HEK293 (cell line): ENCODE measurements at regions not wholly inside any gene's neighbourhood (a gene's known extent, or its start where the extent isn't known, plus 50 kb on each side); places are given as distances from the start of the nearest gene placed in this dataset.

ENCODE experiments used
- ZNF341 ChIP-seq: fragments of 450-650 bp; formaldehyde crosslinking; IDR thresholded peaks from 2 replicates; pipeline ENCODE4; 2016; ENCODE audit warnings: low read depth, missing biosample characterization, missing genetic modification characterization
- TF ChIP-seq, protein P1 (sequence below): fragments of 450-650 bp; formaldehyde crosslinking; IDR thresholded peaks from 2 replicates; pipeline ENCODE4 v1.5.1; 2016; ENCODE audit warnings: missing biosample characterization, missing genetic modification characterization

DNA sequence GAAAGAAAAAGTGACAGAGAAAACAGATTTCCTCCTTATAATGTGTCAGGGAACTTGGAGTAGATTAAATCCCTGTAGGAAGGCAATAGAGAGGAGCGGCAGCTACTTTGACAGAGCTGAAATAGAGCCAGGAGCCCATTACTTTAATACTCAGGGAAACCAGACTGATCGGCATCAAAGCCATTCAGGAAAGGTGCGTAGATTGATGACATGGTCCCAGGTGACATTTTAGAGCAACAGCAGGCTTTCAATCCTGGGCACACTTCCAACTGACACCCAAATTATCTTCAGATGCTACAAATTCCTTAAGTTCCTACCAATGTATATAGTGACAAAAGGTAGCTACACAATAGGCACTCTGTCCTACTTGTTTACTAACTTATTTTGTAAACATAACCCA, 821.5 kb downstream of the CDH8 start:
- no peak for TF ChIP-seq ZNF341 (tag by site-specific recombination)
- TF ChIP-seq, protein P1, sequence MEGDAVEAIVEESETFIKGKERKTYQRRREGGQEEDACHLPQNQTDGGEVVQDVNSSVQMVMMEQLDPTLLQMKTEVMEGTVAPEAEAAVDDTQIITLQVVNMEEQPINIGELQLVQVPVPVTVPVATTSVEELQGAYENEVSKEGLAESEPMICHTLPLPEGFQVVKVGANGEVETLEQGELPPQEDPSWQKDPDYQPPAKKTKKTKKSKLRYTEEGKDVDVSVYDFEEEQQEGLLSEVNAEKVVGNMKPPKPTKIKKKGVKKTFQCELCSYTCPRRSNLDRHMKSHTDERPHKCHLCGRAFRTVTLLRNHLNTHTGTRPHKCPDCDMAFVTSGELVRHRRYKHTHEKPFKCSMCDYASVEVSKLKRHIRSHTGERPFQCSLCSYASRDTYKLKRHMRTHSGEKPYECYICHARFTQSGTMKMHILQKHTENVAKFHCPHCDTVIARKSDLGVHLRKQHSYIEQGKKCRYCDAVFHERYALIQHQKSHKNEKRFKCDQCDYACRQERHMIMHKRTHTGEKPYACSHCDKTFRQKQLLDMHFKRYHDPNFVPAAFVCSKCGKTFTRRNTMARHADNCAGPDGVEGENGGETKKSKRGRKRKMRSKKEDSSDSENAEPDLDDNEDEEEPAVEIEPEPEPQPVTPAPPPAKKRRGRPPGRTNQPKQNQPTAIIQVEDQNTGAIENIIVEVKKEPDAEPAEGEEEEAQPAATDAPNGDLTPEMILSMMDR (tag by site-specific recombination): no peak
